ENCODE measurements at regions not wholly inside any gene's neighbourhood (a gene's known extent, or its start where the extent isn't known, plus 50 kb on each side); places are given as distances from the start of the nearest gene placed in this dataset.
"Not testable (repeated sequence)": the region's sequence is repeated elsewhere in the genome, so short reads cannot be mapped to it uniquely, and the experiment has no call there.

DNA sequence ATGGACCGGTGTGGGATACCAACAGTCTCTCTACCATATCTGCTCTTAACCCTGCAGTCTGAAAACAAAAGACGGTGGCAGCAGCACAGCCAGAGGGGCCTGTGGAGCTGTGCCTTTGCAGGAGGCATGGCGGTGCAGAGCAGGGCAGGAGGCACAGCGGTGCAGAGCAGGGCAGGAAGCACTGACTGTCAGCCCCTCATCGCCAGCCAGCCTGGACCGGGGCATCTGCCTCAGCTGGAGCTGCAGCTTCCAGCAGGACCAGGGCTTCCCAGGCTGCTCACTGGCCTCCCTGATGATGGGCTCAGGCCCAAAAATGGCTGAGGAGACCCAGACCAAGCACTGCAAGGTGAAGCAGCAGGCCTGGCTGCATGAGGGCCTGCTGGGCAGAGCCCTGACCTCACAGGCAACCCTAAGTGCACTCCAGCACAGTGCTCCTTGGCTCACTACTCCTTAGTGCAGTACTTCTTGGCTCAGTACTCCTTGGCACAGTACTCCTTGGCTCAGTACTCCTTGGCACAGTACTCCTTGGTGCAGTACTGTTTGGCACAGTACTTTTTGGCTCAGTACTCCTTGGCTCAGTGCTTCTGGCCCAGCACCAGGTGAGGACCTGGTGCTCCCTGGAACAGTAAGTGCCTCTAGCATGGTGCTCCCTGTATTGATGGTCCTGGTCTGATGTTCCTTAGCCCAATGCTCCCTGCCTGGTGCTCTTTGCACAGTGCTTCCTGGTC is 78.0 kb downstream of the DHCR7 start:
- no peak for DNase-seq
- no peak overlapping the region for H3K4me3 ChIP-seq
- no peaks in the 10 kb centered on the region for H3K36me3 ChIP-seq
- H3K4me1 ChIP-seq = no peaks in the 10 kb centered on the region
- ATAC-seq = no peak
- peaks cover 0 to 16% (median 0%) of the 10 kb centered on the region in 9 donors for H3K27me3 ChIP-seq
- intact Hi-C loops (cut with DNase I) = loop anchor here in 1 of 10 donors (5.0 kb wide), 1 partner anchor 283 kb away; no protein-coding TSS in a partner anchor
- no peak for TF ChIP-seq POLR2A (IDR thresholded peaks at IDR 0.05)
- TF ChIP-seq, protein P1, sequence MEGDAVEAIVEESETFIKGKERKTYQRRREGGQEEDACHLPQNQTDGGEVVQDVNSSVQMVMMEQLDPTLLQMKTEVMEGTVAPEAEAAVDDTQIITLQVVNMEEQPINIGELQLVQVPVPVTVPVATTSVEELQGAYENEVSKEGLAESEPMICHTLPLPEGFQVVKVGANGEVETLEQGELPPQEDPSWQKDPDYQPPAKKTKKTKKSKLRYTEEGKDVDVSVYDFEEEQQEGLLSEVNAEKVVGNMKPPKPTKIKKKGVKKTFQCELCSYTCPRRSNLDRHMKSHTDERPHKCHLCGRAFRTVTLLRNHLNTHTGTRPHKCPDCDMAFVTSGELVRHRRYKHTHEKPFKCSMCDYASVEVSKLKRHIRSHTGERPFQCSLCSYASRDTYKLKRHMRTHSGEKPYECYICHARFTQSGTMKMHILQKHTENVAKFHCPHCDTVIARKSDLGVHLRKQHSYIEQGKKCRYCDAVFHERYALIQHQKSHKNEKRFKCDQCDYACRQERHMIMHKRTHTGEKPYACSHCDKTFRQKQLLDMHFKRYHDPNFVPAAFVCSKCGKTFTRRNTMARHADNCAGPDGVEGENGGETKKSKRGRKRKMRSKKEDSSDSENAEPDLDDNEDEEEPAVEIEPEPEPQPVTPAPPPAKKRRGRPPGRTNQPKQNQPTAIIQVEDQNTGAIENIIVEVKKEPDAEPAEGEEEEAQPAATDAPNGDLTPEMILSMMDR (IDR thresholded peaks at IDR 0.05) = no peak
- H3K9me3 ChIP-seq = peaks cover 0 to 4% (median 0%) of the 10 kb centered on the region in 12 donors
- no peak overlapping the region for H3K27ac ChIP-seq
- WGBS, 4 donors = 81 to 100% (median 84%) methylated on average over 1 to 6 of the region's 6 CpGs

DNA sequence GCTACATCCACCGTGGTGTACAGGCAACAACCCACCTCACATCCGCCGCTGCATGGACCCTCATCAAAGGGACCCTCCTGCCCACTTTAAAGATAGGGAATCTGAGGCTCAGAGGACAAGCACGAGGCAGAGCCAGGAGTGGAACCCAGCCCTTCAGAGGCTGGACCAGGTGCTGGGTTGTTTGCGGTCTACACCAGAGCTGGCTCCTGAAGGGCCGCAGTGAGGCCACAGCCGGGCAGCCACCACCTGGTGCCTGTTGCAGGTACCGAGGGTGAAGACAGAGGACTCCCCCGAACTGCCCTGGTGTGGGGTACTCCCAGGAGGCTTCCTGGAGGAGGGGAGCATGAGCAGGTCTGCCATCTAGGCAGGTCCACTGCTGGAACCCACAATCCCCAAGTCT is 78.8 kb downstream of the DHCR7 start:
- WGBS, 4 donors = 85 to 88% (median 85%) methylated on average over 9 of the region's 9 CpGs
- intact Hi-C loops (cut with DNase I) = no loop called here

DNA sequence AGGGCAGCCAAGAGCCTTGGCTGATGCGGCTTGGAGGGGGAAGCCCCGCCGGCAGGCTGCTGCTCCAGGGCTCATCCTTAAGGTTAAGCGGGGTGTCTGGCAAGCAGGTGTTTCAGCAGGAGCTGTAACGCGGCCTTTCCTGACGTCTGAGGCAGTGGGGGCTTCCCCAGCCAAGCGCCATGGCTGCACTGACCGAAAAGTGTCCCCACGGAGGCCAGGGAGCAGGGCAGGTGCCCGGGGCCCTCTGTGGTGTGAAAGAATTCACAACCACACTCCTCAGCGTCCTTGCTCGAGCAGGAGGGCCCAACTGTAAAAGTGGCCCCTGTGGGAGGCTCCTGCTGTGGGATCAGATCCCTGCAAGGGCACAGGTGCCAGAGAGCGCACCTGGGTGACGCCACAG is 79.2 kb downstream of the DHCR7 start:
- no peak for DNase-seq
- no peak for ATAC-seq
- Histone ChIP-seq H3K36me3 (no peaks in the 10 kb centered on the region), H3K4me3 (no peak overlapping the region), H3K27me3 (peaks cover 0 to 16% (median 0%) of the 10 kb centered on the region in 9 donors), H3K4me1 (no peaks in the 10 kb centered on the region), H3K27ac (no peak overlapping the region), H3K9me3 (no peaks in the 10 kb centered on the region)
- WGBS, 4 donors = 72 to 77% (median 73%) methylated on average over 12 to 15 of the region's 15 CpGs
- no peak for TF ChIP-seq POLR2A (IDR thresholded peaks at IDR 0.05)
- TF ChIP-seq, protein P1 (IDR thresholded peaks at IDR 0.05) = no peak
- intact Hi-C loops (cut with DNase I) = no loop called here

More for the DNA sequence above, 78.8 kb downstream of the DHCR7 start:
- Histone ChIP-seq H3K36me3 (no peaks in the 10 kb centered on the region), H3K9me3 (no peaks in the 10 kb centered on the region), H3K4me1 (no peaks in the 10 kb centered on the region), H3K4me3 (no peak overlapping the region), H3K27ac (no peak overlapping the region), H3K27me3 (peaks cover 0 to 16% (median 0%) of the 10 kb centered on the region in 9 donors)
- DNase-seq (no peak), ATAC-seq (no peak)
- TF ChIP-seq, protein P1 (IDR thresholded peaks at IDR 0.05) = no peak
- TF ChIP-seq POLR2A (IDR thresholded peaks at IDR 0.05) = no peak

DNA sequence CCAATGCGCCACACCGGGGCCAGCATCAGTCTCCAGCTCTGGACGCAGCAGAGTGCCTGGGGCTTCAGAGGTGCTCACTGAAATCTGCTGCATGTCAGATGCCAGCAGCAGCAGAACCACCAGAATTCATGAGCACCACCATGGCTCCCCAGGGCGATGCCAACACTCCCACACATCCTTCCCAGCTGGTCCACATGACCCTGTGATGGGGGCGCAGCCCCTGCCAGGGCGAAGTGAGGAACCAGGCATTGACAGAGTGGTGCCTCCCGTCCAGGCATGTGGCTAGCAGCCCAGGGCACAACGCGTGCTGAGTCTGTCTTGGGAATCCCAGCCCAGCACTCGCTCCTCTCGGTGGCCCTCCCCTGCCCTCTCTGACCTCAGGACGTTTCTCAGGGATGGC is 80.4 kb downstream of the DHCR7 start:
- TF ChIP-seq, protein P1 (IDR thresholded peaks at IDR 0.05) = no peak
- no peak for TF ChIP-seq POLR2A (IDR thresholded peaks at IDR 0.05)
- no peak overlapping the region for H3K27ac ChIP-seq
- no peak for DNase-seq
- no peak for ATAC-seq
- no peaks in the 10 kb centered on the region for H3K4me1 ChIP-seq
- peaks cover 0 to 4% (median 0%) of the 10 kb centered on the region in 12 donors for H3K9me3 ChIP-seq
- no peaks in the 10 kb centered on the region for H3K36me3 ChIP-seq
- no peak overlapping the region for H3K4me3 ChIP-seq
- H3K27me3 ChIP-seq = peaks cover 0 to 16% (median 0%) of the 10 kb centered on the region in 9 donors
- 73 to 80% (median 77%) methylated on average over 6 to 12 of the region's 12 CpGs for WGBS, 4 donors
- intact Hi-C loops (cut with DNase I) = no loop called here

DNA sequence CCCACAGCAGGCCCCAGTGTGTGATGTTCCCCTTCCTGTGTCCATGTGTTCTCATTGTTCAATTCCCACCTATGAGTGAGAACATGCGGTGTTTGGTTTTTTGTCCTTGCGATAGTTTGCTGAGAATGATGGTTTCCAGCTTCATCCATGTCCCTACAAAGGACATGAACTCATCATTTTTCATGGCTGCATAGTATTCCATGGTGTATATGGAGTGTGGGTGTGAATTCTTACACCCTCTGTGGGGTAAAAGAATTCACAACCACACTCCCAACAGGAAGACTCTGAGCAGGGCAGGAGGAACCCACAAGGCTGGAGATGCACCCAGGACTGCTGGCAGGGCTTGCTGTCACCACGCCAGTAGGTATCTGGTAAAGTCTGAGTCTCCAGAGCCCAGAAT is 80.9 kb downstream of the DHCR7 start:
- DNase-seq; H3K4me1 ChIP-seq; H3K27ac ChIP-seq; H3K36me3 ChIP-seq; ATAC-seq; H3K9me3 ChIP-seq; intact Hi-C loops (cut with DNase I); H3K4me3 ChIP-seq: not testable (repeated sequence)
- 91 to 100% (median 97%) methylated on average over 1 to 3 of the region's 3 CpGs for WGBS, 4 donors
- peaks cover 0 to 16% (median 0%) of the 10 kb centered on the region in 9 donors for H3K27me3 ChIP-seq
